AG09309 (cell line): ENCODE measurements at regions not wholly inside any gene's neighbourhood (a gene's known extent, or its start where the extent isn't known, plus 50 kb on each side); places are given as distances from the start of the nearest gene placed in this dataset.

Source experiments
- DNase-seq: peaks from one replicate; pipeline ENCODE4 v3.0.0-alpha.2; 2010; ENCODE audit warnings: low read depth
- H3K4me3 ChIP-seq: 2 replicates; pipeline ENCODE4 v1.5.1; 2011; ENCODE audit warnings: mild to moderate bottlenecking, low read depth, low read length, moderate library complexity; ENCODE audit not compliant: control insufficient read depth
- CTCF ChIP-seq: IDR thresholded peaks from 2 replicates; pipeline ENCODE4 v1.5.1; 2011; ENCODE audit warnings: mild to moderate bottlenecking, low read depth, low read length, inconsistent platforms; ENCODE audit not compliant: insufficient read depth, control insufficient read depth; ENCODE audit errors: missing control alignments

GRCh38 chr13:80642641-80643040 is 301.7 kb upstream of the SPRY2 start:
- TF ChIP-seq CTCF = no peak
- no peak overlapping the region for H3K4me3 ChIP-seq
- no peak for DNase-seq

GRCh38 chr13:80633251-80633650 is 292.3 kb upstream of the SPRY2 start:
- no peak for DNase-seq
- no peak overlapping the region for H3K4me3 ChIP-seq
- no peak for TF ChIP-seq CTCF

- no peak overlapping the region for H3K4me3 ChIP-seq
- DNase-seq = no peak
- TF ChIP-seq CTCF = no peak
Observed at GRCh38 chr13:80630685-80631121, 289.8 kb upstream of the SPRY2 start.

- TF ChIP-seq CTCF = no peak
- DNase-seq = no peak
- H3K4me3 ChIP-seq = no peak overlapping the region
Observed at GRCh38 chr13:80618781-80619180, 277.9 kb upstream of the SPRY2 start.

GRCh38 chr13:80612804-80613203 is 271.9 kb upstream of the SPRY2 start:
- DNase-seq = no peak
- no peak overlapping the region for H3K4me3 ChIP-seq
- no peak for TF ChIP-seq CTCF

GRCh38 chr13:80611310-80611709 is 270.4 kb upstream of the SPRY2 start:
- no peak overlapping the region for H3K4me3 ChIP-seq
- TF ChIP-seq CTCF = no peak
- no peak for DNase-seq

GRCh38 chr13:80605716-80606115 is 264.8 kb upstream of the SPRY2 start:
- DNase-seq = no peak
- no peak overlapping the region for H3K4me3 ChIP-seq

More at GRCh38 chr13:80605716-80606115, 264.8 kb upstream of the SPRY2 start:
- TF ChIP-seq CTCF = no peak
